DMS53 treated with DMSO at 0.1 percent for 48 hours (cell line): ENCODE measurements at regions not wholly inside any gene's neighbourhood (a gene's known extent, or its start where the extent isn't known, plus 50 kb on each side); places are given as distances from the start of the nearest gene placed in this dataset.
"Not testable (repeated sequence)": the region's sequence is repeated elsewhere in the genome, so short reads cannot be mapped to it uniquely, and the experiment has no call there.

Source experiments
- DNase-seq: peaks from one replicate; lab custom pipeline; 2025; ENCODE audit not compliant: unreplicated experiment; lab: John Stamatoyannopoulos, UW

DNA sequence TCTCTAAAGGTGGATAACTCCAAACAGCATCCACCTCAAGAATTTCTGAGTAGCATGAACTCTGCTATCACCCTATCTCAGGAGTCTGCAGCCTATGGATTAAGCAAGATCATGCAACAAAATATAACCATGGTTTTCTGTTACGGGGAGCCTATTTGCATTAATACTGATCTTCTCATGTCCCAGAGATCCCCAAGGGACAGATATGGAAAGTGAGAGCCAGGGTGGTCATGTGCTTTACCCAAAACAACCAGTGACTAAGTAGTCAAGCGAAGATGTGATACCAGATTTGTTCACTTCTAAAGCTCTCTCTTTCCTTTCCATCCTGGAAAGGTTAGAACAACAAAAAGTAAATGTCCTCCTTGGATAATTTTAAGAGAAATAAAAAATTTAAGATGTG, 125.1 kb downstream of the PRRX1 start:
- no peak for DNase-seq

DNA sequence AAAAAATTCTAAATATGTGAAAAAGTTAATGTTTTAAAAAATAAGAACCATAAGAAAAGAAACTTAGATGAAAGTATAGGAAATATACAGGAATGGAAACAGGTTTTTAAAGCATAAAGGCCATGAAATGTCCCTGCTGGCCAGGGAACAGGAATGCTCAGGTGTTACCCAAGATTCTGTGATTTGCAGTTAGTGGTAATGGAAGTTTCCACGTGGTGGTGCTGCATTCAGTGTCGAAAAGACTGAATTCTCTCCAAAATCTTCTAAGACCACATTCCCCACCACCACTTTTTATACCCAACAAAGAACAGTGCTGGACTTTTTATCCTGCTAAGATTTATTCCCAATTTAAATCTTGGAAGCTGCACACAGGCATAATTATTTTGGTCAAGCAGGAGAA, 126.2 kb downstream of the PRRX1 start:
- DNase-seq = no peak

DNA sequence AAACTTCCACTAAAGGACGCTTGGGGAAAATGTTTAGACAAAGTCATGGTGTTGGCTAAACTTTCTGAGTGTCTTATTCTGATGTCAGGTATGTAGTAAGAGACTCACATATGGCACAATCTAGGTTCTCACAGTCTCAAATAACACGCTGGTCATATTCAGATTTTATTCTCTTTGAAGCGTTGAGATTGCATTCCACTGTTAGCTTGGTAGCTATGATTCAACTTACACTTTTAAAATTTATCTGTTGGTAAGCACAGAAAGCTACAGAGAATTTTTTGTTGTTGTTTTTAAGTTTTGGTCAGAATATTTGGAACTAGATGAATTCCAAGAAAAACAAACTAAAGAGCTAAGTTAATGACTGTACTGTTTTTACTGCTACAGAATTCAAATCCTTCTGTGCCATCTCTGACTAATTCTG, 126.7 kb downstream of the PRRX1 start:
- DNase-seq = no peak

DNA sequence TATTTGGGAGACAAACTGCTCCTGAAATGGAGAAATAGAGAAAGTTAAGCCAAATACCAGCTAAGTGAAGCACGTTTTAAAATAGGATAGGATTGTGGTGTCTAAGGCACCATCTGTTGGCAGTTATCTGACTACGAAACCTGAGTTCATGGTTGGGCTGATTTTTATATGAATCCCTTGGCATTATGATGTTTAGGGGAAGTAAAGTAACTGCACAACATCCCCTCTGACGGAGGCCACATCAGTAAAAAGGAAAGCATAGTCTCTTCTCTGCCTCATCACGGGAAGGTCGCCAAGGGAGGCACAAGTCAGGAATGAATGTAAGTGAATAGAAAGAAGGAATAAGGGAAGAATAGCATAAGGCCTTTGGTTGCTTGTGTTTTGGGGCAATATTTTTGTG, 128.0 kb downstream of the PRRX1 start:
- DNase-seq = no peak

- DNase-seq = no peak
Observed at GRCh38 chr1:170800265-170800664, 135.1 kb upstream of the MROH9 start.

DNA sequence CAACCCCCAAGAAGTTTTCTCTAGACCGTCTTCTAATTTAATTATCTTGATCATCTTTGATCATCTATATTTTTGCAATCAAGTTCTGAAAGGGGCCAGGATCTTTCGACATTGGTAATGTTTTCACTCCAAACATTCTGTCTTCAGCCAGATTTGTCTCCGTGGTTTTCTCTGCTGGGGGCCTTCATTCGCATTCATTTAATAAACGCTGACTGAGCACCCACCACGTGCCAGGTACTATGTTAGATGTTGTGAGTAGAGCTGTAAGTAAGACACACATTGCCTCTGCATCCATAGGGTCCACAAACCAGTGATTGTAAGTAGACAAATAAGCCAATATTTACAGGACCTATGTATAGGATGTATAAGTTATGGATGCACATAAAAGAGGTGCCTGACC, 134.5 kb upstream of the MROH9 start:
- no peak for DNase-seq

GRCh38 chr1:170803711-170804110, 131.6 kb upstream of the MROH9 start:
- DNase-seq = no peak

DNA sequence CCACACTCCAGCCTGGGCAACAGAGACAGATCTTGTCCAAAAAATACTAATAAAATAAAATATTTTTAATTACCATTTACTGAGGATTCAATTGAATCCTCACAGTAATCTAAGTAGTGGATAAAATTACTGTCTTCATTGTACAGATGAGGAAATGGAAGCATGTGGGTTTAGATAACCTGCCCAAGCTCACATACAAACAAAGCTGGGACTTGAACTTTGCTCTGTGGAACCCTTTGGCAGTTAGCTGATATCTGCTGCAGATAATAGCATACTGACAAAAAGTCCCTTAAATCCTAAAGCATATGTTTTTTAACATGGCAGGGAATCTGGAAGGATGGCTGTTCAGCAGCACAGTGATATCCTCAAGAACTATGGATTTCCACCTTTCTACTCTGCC, 130.9 kb upstream of the MROH9 start:
- no peak for DNase-seq

- DNase-seq = no peak
Observed at GRCh38 chr1:170804879-170805278, 130.5 kb upstream of the MROH9 start.

- DNase-seq = no peak
Observed at GRCh38 chr1:170806961-170807360, 128.4 kb upstream of the MROH9 start.

GRCh38 chr1:170807432-170807831, 127.9 kb upstream of the MROH9 start:
- DNase-seq = no peak

DNA sequence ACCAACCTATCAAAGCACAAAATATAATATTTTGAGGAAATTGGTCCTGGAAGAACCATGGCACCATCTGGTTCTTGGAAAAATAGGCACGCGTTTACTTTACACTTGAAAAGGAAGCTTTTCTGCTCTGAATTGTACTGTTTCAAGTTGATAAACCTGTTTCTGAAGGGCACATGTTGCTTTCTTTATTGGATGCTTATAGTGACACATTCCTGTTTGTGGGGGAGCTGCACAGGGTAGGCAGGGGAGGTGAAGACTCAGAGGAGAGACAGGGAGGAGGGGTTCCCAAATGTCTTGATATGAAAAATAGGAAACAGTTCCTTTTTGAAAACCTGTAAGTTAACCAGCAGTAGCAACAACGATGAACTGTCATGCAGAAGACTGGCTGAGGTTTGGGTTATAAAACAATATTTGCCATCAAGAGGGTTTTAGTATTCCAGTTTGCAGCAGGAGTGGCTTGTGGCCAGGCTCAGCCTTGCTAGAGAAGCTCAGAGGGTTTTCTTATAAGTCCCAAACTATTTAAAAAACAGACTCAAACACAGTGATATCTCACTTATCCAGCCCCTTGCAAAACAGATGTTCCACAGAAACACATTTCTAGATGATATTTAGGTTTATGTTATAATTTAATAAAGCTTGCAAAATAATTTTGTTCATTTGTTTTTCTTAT, 127.0 kb upstream of the MROH9 start:
- peak; percentile 66 for DNase-seq

DNA sequence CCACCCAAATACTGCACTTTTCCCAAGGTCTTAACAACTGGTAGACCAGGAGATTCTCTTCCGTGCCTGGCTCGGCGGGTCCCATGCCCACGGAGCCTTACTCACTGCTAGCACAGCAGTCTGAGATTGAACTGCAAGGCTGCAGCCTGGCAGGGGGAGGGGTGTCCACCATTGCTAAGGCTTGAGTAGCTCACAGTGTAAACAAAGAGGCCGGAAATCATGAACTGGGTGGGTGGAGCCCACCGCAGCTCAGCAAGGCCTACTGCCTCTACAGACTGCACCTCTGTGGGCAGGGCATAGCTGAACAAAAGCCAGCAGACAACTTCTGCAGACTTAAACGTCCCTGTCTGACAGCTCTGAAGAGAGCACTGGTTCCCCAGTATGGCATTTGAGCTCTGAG, 124.3 kb upstream of the MROH9 start:
- not testable (repeated sequence) for DNase-seq

- DNase-seq = no peak
Observed at GRCh38 chr1:170819781-170820180, 115.6 kb upstream of the MROH9 start.

- DNase-seq = no peak
Observed at GRCh38 chr1:170823120-170823519, 112.2 kb upstream of the MROH9 start.

- DNase-seq = no peak
Observed at GRCh38 chr1:170831276-170831675, 104.1 kb upstream of the MROH9 start.

DNA sequence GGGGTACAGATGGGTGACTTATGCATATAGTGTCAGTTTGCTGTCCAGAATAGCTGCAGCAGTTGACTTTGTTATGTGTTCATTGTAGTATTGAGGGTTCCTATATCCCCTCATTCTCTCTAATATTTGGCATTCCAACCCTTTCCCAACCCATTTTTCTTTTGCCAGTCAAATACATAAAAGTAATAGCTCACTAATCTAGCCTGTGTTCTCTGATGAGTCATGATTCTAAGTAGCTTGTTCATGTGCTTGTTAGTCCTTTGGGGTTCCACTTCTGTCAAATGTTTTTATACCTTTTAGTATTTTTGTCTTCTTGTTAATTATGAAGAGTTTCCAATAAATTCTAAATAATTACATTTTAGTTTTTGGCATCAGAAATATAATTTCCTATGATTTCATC, 99.2 kb upstream of the MROH9 start:
- no peak for DNase-seq

DNA sequence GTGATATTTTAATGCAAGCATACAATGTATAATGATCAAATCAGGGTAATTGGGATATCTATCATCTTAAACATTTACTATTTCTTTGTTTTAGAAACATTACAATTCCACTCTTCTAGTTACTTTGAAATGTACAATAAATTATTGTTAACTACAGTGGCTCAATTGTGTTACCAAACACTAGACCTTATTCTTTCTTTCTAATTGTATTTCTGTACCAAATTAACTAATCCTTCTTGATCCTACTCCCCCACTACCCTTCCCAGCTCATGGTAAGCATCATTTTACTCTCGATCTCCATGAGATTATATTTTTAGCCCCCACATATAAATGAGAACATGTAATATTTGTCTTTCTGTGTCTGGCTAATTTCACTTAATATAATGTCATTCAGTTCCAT, 95.0 kb upstream of the MROH9 start:
- DNase-seq = no peak

- no peak for DNase-seq
Observed at GRCh38 chr1:170853302-170853701, 82.0 kb upstream of the MROH9 start.

- DNase-seq = no peak
Observed at GRCh38 chr1:170853867-170854266, 81.5 kb upstream of the MROH9 start.

DNA sequence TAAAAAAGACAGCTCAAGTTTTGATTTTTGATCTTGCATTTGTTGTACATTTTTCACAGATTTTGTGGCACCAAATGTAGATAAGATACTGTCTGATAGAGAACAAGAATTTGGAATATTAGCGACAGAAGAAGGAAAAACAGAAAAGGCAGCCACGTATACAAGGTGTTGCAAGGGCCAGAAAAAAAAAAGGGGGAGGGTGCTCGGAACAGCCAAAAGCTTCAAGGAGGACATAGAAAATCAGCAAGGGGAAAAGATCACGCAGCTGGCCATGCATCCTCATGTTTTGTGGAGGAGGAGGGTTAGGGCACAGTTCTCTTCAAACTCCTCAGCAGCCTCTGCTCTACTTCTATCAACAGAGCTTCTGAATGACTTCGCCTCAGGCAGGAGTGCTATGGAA, 80.7 kb upstream of the MROH9 start:
- no peak for DNase-seq

- no peak for DNase-seq
Observed at GRCh38 chr1:170856455-170856854, 78.9 kb upstream of the MROH9 start.

DNA sequence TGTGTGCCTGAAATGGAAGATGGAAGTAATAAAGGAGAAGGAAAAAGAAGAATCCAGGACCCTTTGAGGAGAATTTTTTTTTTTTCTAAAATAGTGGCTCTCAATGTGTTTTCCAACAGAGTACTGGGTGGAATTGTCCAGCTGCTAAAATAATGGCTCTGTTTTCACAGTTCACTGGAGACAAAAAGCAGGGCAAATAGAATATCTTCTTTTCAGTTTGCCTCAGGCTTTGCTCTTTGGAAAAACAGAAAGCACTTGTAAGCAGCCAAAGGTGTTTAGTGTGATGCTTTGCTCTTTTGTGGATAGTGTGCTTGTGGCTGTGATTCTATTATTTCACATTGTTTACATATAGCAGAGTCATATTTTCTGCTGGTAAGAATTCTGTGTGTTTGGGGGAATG, 77.4 kb upstream of the MROH9 start:
- DNase-seq = peak; percentile 75

GRCh38 chr1:170863621-170864020, 71.7 kb upstream of the MROH9 start:
- DNase-seq = no peak
